HG02938 (cell line): ENCODE measurements at regions not wholly inside any gene's neighbourhood (a gene's known extent, or its start where the extent isn't known, plus 50 kb on each side); places are given as distances from the start of the nearest gene placed in this dataset.

ENCODE experiments used
- ATAC-seq: cut with Tn5 transposase; IDR thresholded peaks from one replicate; pipeline ENCODE4 v1.9.1; 2021; ENCODE audit warnings: mild to moderate bottlenecking, moderate library complexity; ENCODE audit not compliant: unreplicated experiment

DNA sequence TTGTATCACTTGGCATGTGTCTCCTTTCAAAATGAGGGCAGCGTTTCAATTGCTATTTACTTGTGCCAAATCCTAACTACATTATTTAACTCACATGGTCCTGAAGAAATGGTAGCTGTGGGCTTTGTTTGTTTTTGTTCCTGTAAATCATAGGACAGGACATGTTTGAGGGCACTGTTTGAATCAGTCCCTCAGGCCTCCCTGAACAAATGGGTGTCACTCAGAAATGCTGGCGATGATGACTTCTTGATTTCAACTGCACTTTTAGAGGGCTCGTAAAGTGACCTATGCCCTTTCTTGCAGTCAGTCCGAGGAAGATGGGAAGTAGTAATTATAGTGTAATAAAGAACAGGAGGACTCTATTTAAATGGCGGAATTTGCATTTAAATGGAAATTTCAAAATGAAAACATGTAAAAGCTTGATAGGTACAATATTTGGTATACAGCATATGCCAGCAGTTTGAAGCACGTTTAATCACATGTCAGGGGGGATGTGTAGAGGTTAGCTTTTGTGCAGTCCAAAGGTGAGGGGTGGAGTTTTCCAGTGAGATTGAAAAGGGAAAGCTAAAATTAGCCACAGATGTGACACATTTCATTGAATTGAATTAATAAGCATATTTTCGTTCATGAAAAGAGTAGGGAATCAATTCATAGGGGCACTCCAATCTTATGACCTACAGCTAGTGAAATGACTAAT lies 1958.7 kb upstream of the IGFBP7 start:
- no peak for ATAC-seq

GRCh38 chr4:59086410-59086809 lies 1976.2 kb upstream of the IGFBP7 start:
- ATAC-seq, result no peak

- no peak for ATAC-seq
Measured at GRCh38 chr4:59091146-59092142, 1981.3 kb upstream of the IGFBP7 start.

GRCh38 chr4:59094505-59094904 lies 1984.3 kb upstream of the IGFBP7 start:
- no peak for ATAC-seq

DNA sequence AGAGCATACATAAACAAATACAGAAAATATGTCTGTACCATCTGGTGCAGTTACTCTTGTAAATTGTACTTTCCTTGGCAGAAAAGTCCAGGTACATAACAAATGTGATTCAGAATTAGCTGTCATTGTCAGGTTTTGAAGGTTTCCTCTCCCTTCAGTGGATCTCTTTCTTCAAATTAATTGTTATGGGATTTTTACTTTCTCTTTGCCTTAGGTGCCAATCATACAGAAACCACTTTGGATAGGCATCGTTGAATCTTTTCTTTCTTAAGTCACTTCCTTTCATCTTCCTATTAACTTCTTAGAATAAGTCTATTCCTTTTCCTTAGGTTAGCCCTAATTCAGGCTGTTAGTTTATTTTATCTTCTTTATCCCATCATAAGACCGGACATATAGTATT lies 1992.1 kb upstream of the IGFBP7 start:
- ATAC-seq, result no peak

- ATAC-seq, result no peak
Measured at GRCh38 chr4:59120287-59120814, 2010.2 kb upstream of the IGFBP7 start.

GRCh38 chr4:59122626-59123025 lies 2012.4 kb upstream of the IGFBP7 start:
- no peak for ATAC-seq

DNA sequence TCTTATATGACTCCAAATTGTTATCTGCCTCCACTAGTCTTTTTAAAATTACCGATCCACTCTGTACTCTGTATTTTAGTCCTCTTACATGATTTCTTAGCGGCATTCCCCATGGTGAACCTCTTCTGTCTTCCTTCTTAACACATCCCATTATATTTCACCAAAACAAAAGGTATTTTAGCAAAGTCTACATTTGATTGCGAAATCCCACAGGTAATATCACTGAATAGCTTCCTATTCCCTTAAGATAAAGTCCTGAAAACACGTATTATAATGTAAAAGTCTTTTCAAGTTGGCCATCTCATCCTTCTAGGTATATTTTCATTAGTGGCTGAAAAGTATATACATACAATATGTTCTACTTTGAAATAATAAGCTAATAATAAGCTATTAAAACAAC lies 2016.0 kb upstream of the IGFBP7 start:
- no peak for ATAC-seq

DNA sequence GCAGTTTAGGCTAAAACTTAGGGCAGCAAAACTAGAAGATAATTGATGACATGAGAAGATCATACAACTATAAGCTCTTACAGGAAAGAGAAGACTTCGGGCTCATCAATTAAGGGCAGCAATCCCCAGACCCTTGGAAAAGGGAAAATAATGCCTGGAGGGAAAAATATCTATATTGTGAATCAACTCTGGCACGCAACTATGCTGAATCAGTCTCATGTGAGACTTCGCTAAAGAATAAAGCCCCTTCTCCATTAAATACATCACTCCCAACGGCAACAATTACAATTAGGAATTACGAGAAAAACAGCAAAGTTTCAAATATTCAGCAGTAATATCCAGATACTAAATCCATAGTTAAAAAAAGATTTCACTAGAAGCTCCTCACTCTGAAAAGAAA lies 2016.8 kb upstream of the IGFBP7 start:
- ATAC-seq, result no peak

DNA sequence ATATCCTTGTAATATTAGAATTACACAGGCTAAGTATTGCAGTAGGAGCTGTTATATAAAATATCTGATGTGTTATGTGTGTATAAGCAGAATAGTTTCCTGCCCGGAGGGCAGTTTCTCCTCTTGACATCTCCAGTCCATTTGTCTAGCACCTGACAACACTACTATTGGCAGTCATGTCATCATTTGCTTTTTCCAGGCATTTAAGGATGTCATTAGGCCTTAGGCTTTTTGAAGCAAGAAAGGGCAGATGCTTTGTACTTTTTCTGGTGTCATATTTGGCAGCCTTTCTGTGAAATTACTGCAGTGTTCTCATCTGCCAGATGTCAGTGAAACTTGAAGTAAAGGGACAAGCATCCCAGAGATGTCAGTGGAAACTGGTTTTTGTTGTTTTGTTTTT lies 2017.6 kb upstream of the IGFBP7 start:
- no peak for ATAC-seq

DNA sequence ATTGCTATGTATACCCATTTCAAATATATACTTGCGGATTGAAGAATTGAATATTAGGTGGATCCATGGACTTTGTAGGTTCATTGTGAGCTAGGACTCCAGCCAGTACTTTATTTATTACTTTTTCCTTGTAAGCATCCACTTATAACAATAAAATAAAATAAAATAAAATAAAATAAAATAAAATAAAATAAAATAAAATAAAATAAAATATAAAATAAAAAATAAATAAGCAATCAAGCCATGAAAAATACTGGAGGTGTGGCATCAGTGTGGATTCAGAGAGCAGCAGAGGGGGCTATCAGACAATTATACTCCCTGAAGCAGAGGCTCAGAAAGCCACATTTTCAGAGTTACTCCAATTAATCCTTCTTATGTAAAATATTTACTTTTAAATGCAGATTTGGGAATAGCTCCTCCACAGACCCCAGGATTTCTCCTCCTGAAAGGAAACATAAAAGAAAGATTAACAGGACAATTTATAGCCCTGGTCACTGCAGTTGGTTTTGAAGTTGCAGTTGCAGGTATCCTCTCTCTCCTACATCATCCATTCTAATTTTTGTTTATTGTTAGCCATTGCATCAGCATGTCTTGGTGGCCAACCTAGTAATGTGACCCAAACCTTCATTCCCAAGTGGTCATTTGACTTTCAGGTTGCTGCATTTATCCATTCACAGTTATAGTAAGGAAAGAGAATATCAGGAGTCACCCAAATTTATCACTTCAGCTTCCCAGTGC lies 2025.2 kb upstream of the IGFBP7 start:
- ATAC-seq, result no peak

GRCh38 chr4:59161249-59161648 lies 2038.9 kb upstream of the ADGRL3 start:
- no peak for ATAC-seq

DNA sequence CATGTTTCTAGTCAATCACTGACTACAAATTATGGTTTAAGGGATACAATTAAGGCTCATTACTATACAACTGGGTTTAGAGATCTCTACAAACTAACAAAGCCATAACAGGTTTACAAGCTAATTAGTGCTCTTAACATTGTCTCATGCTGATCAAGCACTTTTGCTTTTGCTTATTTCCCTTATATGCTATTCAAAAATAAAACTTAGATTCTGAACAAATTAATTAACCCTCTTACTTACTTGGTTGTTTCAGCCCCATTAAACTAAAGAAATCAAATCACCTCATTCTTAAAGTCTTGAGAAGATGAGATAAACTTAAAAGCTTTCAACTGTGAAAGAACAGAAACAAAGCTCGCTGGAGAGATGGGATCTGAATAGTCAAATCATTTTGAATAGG lies 2024.5 kb upstream of the ADGRL3 start:
- ATAC-seq, result no peak

DNA sequence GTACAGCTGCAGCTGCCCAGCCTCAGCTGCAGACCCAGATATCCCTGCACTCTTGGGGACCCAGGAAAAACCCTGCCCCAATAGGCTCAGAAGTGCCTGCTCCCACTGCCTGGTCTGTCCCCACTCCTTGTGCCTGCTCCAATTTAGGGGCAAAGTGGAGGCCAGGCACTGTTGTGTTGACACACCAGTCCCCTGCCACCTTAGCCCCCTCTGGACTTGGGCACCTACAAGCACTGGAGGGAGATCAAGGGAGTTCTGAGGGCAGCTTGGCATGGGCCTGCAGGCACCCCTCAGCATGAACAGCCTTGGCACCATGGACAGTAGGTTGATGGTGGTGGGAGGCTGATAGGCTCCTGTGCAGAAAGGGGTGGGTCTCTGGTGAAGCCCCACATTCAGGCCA lies 2020.8 kb upstream of the ADGRL3 start:
- no peak for ATAC-seq

- ATAC-seq, result no peak
Measured at GRCh38 chr4:59180161-59180560, 2020.0 kb upstream of the ADGRL3 start.

- no peak for ATAC-seq
Measured at GRCh38 chr4:59180969-59181368, 2019.2 kb upstream of the ADGRL3 start.

- no peak for ATAC-seq
Measured at GRCh38 chr4:59195839-59196238, 2004.3 kb upstream of the ADGRL3 start.

DNA sequence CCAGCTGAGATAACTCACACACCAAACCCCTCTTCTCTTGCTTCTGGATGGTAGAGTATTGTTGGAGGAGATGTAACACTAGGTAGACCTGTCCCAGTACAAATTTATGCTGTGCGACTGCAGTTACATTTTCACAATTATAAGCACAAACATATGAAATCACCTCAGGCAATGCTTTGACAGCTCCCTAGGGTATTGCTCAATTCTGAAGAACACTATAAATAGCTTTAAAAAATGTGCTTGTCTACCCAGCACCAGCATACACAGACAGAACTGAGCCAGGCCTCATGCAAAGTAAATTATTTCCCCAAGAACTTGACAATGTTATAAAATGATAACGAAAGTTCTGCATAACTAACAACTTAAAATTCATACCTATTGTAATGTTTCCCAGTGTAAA lies 1999.1 kb upstream of the ADGRL3 start:
- ATAC-seq, result no peak

GRCh38 chr4:59217910-59218631 lies 1982.1 kb upstream of the ADGRL3 start:
- no peak for ATAC-seq

DNA sequence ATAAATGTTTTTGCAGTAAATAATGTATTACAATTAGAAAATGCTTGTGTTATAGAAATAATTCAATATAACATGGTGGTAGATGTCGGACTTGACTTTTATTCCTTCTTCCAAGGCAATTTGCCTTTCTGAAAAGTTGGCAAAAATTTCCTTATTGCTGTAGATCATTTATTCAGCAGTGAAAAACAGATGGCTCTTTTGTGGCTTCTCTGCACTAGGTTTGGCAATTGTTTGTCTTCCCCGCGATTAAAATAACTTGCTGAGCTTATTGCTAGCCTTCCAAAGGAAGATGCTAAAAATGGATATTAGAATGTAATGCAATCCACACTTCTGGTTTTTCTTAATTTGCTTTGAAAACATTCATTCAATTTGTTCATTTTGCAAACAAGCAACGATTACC lies 1977.9 kb upstream of the ADGRL3 start:
- no peak for ATAC-seq
